ENCODE measurements at regions not wholly inside any gene's neighbourhood (a gene's known extent, or its start where the extent isn't known, plus 50 kb on each side); places are given as distances from the start of the nearest gene placed in this dataset.

- H4K20me1 ChIP-seq (ENCODE audit: insufficient read depth), result no peaks in the 10 kb centered on the region
- no peak overlapping the region for H3K9ac ChIP-seq
- H3K4me2 ChIP-seq, result no peak overlapping the region
- H3K4me1 ChIP-seq (ENCODE audit: low read depth, poor library complexity, severe bottlenecking), result no peaks in the 10 kb centered on the region
- H3K27ac ChIP-seq, result no peak overlapping the region
- H3K79me2 ChIP-seq (ENCODE audit: insufficient read depth, low read depth), result no peaks in the 10 kb centered on the region
- H3K36me3 ChIP-seq (ENCODE audit: insufficient read depth), result no peaks in the 10 kb centered on the region
- TF ChIP-seq, protein P1, sequence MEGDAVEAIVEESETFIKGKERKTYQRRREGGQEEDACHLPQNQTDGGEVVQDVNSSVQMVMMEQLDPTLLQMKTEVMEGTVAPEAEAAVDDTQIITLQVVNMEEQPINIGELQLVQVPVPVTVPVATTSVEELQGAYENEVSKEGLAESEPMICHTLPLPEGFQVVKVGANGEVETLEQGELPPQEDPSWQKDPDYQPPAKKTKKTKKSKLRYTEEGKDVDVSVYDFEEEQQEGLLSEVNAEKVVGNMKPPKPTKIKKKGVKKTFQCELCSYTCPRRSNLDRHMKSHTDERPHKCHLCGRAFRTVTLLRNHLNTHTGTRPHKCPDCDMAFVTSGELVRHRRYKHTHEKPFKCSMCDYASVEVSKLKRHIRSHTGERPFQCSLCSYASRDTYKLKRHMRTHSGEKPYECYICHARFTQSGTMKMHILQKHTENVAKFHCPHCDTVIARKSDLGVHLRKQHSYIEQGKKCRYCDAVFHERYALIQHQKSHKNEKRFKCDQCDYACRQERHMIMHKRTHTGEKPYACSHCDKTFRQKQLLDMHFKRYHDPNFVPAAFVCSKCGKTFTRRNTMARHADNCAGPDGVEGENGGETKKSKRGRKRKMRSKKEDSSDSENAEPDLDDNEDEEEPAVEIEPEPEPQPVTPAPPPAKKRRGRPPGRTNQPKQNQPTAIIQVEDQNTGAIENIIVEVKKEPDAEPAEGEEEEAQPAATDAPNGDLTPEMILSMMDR (conservative IDR thresholded peaks at IDR 0.05; ENCODE audit: low read depth, low read length), result no peak
- H3K27me3 ChIP-seq (ENCODE audit: insufficient read depth, low read depth), result no peaks in the 10 kb centered on the region
- H3K4me3 ChIP-seq (IDR thresholded peaks at IDR 0.05; ENCODE audit: insufficient read depth, low read depth, low read length), result no peak overlapping the region
- H2AFZ ChIP-seq (ENCODE audit: low read depth), result no peak overlapping the region
Measured at GRCh38 chr3:157794771-157795170, 291.6 kb upstream of the VEPH1 start.

DNA sequence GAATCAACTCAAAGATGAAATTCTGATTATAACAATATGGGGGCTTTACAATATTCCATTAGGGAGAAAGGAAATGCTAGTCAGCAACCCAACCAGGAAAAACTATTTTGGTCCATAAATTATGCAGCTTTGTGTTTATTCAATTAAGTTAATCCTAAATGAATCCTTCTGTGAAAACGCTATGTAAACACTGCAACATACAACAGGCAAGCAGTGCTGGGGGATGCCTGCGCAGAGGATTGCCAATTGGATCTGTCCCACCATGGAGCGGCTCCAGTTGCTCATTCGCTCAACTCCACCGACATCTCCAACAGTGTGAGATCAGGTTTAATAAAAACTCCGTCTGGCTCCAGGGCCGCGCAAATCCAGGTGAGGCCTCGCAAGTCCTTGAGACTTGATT, 290.5 kb upstream of the VEPH1 start:
- H3K36me3 ChIP-seq (ENCODE audit: insufficient read depth), result no peaks in the 10 kb centered on the region
- no peaks in the 10 kb centered on the region for H3K4me1 ChIP-seq (ENCODE audit: low read depth, poor library complexity, severe bottlenecking)
- no peaks in the 10 kb centered on the region for H3K79me2 ChIP-seq (ENCODE audit: insufficient read depth, low read depth)
- no peaks in the 10 kb centered on the region for H3K27me3 ChIP-seq (ENCODE audit: insufficient read depth, low read depth)
- no peak overlapping the region for H3K27ac ChIP-seq
- H3K4me3 ChIP-seq (IDR thresholded peaks at IDR 0.05; ENCODE audit: insufficient read depth, low read depth, low read length), result no peak overlapping the region
- no peak overlapping the region for H3K9ac ChIP-seq
- no peaks in the 10 kb centered on the region for H4K20me1 ChIP-seq (ENCODE audit: insufficient read depth)
- TF ChIP-seq, protein P1 (conservative IDR thresholded peaks at IDR 0.05; ENCODE audit: low read depth, low read length), result no peak
- H2AFZ ChIP-seq (ENCODE audit: low read depth), result no peak overlapping the region
- no peak overlapping the region for H3K4me2 ChIP-seq

GRCh38 chr3:157789162-157789561, 285.9 kb upstream of the VEPH1 start:
- H3K4me2 ChIP-seq, result no peak overlapping the region
- H3K79me2 ChIP-seq (ENCODE audit: insufficient read depth, low read depth), result no peaks in the 10 kb centered on the region
- H3K36me3 ChIP-seq (ENCODE audit: insufficient read depth), result no peaks in the 10 kb centered on the region
- no peaks in the 10 kb centered on the region for H4K20me1 ChIP-seq (ENCODE audit: insufficient read depth)
- no peak overlapping the region for H3K9ac ChIP-seq
- H3K27ac ChIP-seq, result no peak overlapping the region
- no peak overlapping the region for H2AFZ ChIP-seq (ENCODE audit: low read depth)
- TF ChIP-seq, protein P1 (conservative IDR thresholded peaks at IDR 0.05; ENCODE audit: low read depth, low read length), result no peak
- H3K4me1 ChIP-seq (ENCODE audit: low read depth, poor library complexity, severe bottlenecking), result no peaks in the 10 kb centered on the region
- no peak overlapping the region for H3K4me3 ChIP-seq (IDR thresholded peaks at IDR 0.05; ENCODE audit: insufficient read depth, low read depth, low read length)
- no peaks in the 10 kb centered on the region for H3K27me3 ChIP-seq (ENCODE audit: insufficient read depth, low read depth)

- Histone ChIP-seq H3K4me1 (ENCODE audit: low read depth, poor library complexity, severe bottlenecking) (no peaks in the 10 kb centered on the region), H3K27ac (no peak overlapping the region), H3K9ac (no peak overlapping the region), H3K4me3 (IDR thresholded peaks at IDR 0.05; ENCODE audit: insufficient read depth, low read depth, low read length) (no peak overlapping the region), H3K36me3 (ENCODE audit: insufficient read depth) (no peaks in the 10 kb centered on the region), H3K4me2 (no peak overlapping the region), H2AFZ (ENCODE audit: low read depth) (no peak overlapping the region), H3K79me2 (ENCODE audit: insufficient read depth, low read depth) (no peaks in the 10 kb centered on the region), H4K20me1 (ENCODE audit: insufficient read depth) (no peaks in the 10 kb centered on the region), H3K27me3 (ENCODE audit: insufficient read depth, low read depth) (no peaks in the 10 kb centered on the region)
- TF ChIP-seq, protein P1 (conservative IDR thresholded peaks at IDR 0.05; ENCODE audit: low read depth, low read length), result no peak
Measured at GRCh38 chr3:157786618-157787017, 283.4 kb upstream of the VEPH1 start.

Data from KMS-11 (cell line).